Astrocyte of the spinal cord (primary cell): ENCODE measurements at regions not wholly inside any gene's neighbourhood (a gene's known extent, or its start where the extent isn't known, plus 50 kb on each side); places are given as distances from the start of the nearest gene placed in this dataset.

Source experiments
- DNase-seq: peaks from one replicate; pipeline ENCODE4 v3.0.0; 2011; ENCODE audit warnings: low read depth, low spot score
- H3K4me3 ChIP-seq: 2 replicates; pipeline ENCODE4 v1.5.1; 2011; ENCODE audit warnings: low read depth, mild to moderate bottlenecking, low read length, moderate library complexity
- CTCF ChIP-seq: IDR thresholded peaks from 2 replicates; pipeline ENCODE4 v1.5.1; 2012; ENCODE audit warnings: low read depth, mild to moderate bottlenecking, low read length, inconsistent platforms
- in situ Hi-C: cut with HindIII; loops from 2 replicates; pipeline ENCODE4 v1.10.0; 2017; ENCODE audit warnings: low sequenced_read_pairs

GRCh38 chr4:147367891-147368290 is 113.0 kb upstream of the EDNRA start:
- no peak overlapping the region for H3K4me3 ChIP-seq
- in situ Hi-C loops = no loop called here
- peak; percentile 71 for DNase-seq
- no peak for TF ChIP-seq CTCF

- DNase-seq = no peak
- no peak overlapping the region for H3K4me3 ChIP-seq
- in situ Hi-C loops = no loop called here
- no peak for TF ChIP-seq CTCF
Observed at GRCh38 chr4:147368948-147369347, 111.9 kb upstream of the EDNRA start.

- no peak overlapping the region for H3K4me3 ChIP-seq
- TF ChIP-seq CTCF = no peak
- in situ Hi-C loops = no loop called here
- peak; percentile 68 for DNase-seq
Observed at GRCh38 chr4:147370473-147370872, 110.4 kb upstream of the EDNRA start.

GRCh38 chr4:147370881-147371280 is 110.0 kb upstream of the EDNRA start:
- H3K4me3 ChIP-seq = no peak overlapping the region
- DNase-seq = no peak
- no peak for TF ChIP-seq CTCF
- in situ Hi-C loops = no loop called here

GRCh38 chr4:147371661-147372060 is 109.2 kb upstream of the EDNRA start:
- peak; percentile 63 for DNase-seq
- in situ Hi-C loops = no loop called here
- TF ChIP-seq CTCF = no peak
- no peak overlapping the region for H3K4me3 ChIP-seq

GRCh38 chr4:147378780-147379179 is 102.1 kb upstream of the EDNRA start:
- no peak overlapping the region for H3K4me3 ChIP-seq
- no peak for DNase-seq
- no peak for TF ChIP-seq CTCF
- in situ Hi-C loops = no loop called here

- in situ Hi-C loops = no loop called here
- DNase-seq = no peak
- no peak overlapping the region for H3K4me3 ChIP-seq
- no peak for TF ChIP-seq CTCF
Observed at GRCh38 chr4:147381749-147382148, 99.1 kb upstream of the EDNRA start.
